ENCODE measurements at regions not wholly inside any gene's neighbourhood (a gene's known extent, or its start where the extent isn't known, plus 50 kb on each side); places are given as distances from the start of the nearest gene placed in this dataset.
"Not testable (repeated sequence)": the region's sequence is repeated elsewhere in the genome, so short reads cannot be mapped to it uniquely, and the experiment has no call there.

- intact Hi-C loops (cut with micrococcal nuclease), result no loop called here
Observed at GRCh38 chr15:77881950-77882349, 195.6 kb downstream of the TBC1D2B start.

GRCh38 chr15:77881535-77881934, 196.0 kb downstream of the TBC1D2B start:
- intact Hi-C loops (cut with micrococcal nuclease), result not testable (repeated sequence)

DNA sequence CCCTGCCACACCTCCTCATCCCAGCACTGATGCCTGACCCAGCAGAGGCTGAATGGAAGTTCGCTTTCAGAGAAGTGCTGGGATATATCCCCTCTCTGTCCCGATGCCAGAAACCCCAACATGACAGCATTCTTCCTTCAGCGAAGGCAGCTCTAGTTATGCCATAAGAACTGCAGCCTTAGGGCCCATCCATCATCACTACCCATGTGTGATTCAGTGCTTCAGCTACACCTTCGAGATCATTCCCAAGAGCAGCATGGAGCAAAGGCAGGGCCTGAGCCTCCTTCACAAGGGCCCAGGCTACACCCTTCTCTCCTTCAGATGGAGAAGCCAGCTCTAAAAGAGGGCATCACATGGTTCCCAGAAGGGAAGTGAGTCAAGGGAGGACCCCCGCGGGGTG, 198.0 kb downstream of the TBC1D2B start:
- intact Hi-C loops (cut with micrococcal nuclease), result not testable (repeated sequence)

DNA sequence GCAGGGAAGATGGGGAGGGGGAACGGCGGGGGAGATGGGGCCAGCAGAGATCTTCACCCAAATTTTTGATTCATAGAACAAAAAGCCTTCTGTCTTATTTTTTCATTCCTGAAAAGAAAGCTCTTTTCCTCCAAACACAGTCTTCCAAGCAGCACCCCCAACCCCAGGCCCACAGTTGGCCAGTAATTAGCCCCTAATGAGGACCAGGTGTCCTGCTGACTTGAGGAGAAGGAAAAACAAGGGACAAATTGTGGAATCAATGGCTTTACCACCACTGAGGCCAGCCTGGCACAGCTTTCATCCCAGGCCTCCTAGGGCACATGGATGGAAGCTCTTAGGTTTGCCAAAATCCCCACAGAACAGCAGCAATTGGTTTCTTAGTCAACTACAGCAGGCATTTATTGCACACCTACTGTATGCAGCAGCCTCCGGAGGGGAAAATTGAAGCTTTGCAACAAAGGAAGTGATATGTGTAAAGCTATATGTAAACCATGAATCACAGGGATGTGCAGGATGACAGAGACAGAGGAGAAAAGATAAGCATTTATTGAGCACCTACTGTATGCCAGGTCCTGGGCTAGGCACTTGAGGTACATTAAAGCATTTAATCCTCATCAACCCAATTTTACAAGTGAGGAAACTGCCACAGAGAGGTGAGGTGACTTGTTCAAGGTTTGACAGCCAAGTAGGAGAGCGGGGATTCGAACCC, 199.5 kb downstream of the TBC1D2B start:
- intact Hi-C loops (cut with micrococcal nuclease), result no loop called here

DNA sequence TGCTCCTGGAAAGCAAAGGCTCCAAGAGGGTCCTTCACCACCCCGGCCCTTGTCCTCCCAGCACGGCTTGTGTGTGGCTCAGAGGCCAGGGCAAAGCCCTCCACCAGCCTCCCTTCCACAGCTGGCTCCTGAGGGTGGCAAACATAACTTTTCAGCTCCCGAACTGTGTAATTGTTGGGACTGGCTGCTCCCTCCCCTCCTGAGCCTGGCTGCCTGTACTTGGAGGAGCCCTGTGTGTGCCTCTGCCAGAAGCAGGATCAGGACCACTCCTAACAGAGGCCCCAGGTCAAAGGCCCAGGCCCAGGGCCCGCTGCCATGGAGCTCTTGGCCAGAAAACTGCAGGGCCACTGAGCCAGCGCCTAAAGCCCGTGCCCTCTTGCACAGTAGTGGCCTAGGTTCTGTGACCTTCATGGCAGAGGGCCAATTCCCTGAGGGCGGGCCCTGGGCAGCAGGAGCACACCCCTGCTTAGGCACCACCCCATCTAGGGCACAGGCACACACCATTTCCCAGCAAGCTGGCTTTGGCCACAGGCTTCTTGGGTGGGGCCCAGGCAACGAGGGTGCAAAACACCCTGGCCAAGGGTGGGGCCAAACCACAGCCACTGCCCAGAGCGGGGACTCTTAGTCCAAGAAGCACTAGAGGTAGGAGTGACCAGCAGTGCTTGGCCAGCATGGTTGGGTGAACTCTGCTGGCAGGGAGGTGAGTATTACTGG, 201.2 kb downstream of the TBC1D2B start:
- intact Hi-C loops (cut with micrococcal nuclease), result not testable (repeated sequence)

- intact Hi-C loops (cut with micrococcal nuclease), result not testable (repeated sequence)
Observed at GRCh38 chr15:77875066-77875721, 202.3 kb downstream of the TBC1D2B start.

- intact Hi-C loops (cut with micrococcal nuclease), result no loop called here
Observed at GRCh38 chr15:77874063-77874462, 203.4 kb downstream of the TBC1D2B start.

DNA sequence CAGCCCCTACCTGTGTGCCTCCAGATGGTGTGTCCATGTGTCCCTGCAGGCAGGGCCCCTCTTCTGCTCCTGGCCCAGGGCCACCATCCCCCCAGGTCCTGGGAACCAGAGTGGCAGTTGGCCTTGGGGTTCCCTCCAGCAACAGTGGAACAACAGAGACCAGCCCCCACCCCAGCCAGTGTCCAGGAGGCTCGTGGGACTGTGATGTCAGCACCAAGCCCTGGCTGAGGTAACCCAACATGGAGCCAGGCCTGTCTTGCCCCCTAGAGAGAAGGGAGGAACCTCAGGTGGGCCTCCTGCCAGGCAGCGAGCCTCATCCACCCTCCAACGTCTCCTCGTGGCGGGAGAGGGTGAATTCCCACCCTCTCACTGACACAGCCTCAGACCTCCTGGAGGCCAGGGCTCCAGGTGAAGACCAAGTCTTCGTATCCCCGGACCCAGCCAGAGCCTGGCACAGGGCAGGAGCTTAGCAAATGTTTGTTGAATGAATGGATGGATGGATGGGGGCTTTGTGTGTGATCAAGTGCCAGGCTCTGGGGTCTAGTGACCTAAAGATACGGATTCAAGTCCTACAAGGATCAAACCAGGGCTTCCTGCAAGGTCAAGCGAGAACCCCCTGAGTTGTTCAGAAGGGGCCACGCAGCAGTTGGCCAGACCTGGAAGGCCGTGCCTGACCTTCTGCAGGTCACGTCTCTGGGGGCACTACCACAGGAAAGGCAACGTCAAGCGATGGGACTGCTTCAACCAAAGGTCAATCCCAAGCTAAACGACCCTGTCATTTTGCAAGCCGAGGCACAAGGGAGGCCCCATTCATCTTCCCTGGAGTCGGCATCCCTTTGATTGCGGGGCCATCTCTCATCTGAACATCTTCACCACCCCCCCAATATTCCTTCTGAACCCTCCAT, 204.7 kb downstream of the TBC1D2B start:
- intact Hi-C loops (cut with micrococcal nuclease), result not testable (repeated sequence)

- intact Hi-C loops (cut with micrococcal nuclease), result no loop called here
Observed at GRCh38 chr15:77871852-77872371, 205.6 kb downstream of the TBC1D2B start.

- intact Hi-C loops (cut with micrococcal nuclease), result no loop called here
Observed at GRCh38 chr15:77870195-77871065, 207.1 kb downstream of the TBC1D2B start.

- intact Hi-C loops (cut with micrococcal nuclease), result no loop called here
Observed at GRCh38 chr15:77869021-77869895, 208.3 kb downstream of the TBC1D2B start.

GRCh38 chr15:77868048-77868629, 209.4 kb downstream of the TBC1D2B start:
- intact Hi-C loops (cut with micrococcal nuclease), result not testable (repeated sequence)

GRCh38 chr15:77867266-77868047, 210.1 kb downstream of the TBC1D2B start:
- intact Hi-C loops (cut with micrococcal nuclease), result no loop called here

GRCh38 chr15:77866596-77867125, 210.8 kb downstream of the TBC1D2B start:
- intact Hi-C loops (cut with micrococcal nuclease), result no loop called here

DNA sequence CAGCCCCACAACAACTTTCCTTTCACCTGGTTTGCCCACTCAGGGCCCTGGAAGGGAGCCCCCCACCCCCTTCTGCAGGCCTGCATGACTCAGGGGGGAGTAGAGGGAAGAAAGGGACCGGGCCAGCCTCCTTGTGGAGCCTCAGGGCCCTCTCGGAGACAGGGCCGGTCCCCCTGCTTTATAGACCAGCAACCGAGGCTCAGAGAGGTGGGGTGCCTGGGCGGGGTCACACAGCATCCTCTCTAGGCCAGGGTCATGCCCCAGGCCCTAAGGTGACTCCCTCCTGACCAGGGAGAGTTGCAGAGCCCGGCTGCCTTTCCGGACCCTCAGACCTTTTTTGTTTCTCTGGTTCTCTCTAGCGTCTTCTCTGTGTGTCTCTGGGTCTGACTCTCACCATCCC, 211.3 kb downstream of the TBC1D2B start:
- intact Hi-C loops (cut with micrococcal nuclease), result no loop called here

DNA sequence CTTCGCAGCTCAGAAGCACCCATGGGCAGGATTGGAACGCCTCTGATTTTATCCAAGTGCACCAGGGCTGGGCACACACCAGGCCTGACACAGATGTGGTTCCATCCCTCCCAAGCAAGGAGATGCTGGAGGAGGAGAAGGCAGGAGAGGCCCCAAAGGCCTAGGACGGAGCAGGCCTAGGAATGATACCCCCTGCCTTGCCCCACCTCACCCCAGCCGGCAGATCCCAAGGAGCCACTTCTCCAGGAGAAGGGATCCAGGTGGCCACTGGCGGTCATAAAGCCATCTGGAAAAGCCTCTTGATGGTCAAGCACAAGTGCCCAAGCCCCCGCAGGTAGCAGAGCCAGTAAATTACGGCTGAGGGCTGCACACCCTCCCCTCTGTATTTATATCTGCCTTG, 211.8 kb downstream of the TBC1D2B start:
- intact Hi-C loops (cut with micrococcal nuclease), result no loop called here

DNA sequence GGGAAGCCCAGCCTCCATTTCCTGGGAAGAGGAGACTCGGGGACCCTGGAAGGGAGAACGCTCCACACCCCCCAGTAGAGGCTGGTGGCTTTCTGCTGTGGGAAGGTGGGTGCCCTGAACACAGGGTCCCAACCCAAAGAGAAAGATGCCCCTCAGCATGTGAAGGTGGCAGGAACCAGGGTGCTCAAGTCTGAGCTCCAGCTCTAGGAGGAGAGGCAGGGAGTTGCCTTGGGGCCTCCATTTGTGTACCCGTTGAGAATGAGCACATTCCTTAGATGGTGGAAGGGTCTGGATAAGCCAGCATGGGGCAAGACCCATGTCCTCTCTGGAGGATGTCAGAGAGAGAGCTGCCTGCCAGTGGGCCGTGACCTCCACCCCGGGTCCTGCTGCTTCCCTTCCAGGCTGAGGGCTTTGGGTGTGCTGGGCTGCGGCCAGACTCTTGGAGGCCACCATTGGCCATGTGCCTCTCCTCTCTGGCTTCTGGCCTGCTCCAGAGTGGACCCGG, 212.4 kb downstream of the TBC1D2B start:
- intact Hi-C loops (cut with micrococcal nuclease), result no loop called here
